Hepatocyte (in vitro differentiated cells): ENCODE measurements at regions not wholly inside any gene's neighbourhood (a gene's known extent, or its start where the extent isn't known, plus 50 kb on each side); places are given as distances from the start of the nearest gene placed in this dataset.

Experiments
- DNase-seq: peaks from one replicate; pipeline ENCODE4 v3.0.0-alpha.2; 2016; ENCODE audit warnings: low spot score
- H2AFZ ChIP-seq: fragments of 200-600 bp; sonication (generic); 2 replicates; pipeline ENCODE4 v1.6.0; 2016; ENCODE audit warnings: antibody characterized with exemption, mild to moderate bottlenecking
- H3K27ac ChIP-seq: fragments of 200-600 bp; sonication (generic); 2 replicates; pipeline ENCODE4 v1.5.1; 2016; ENCODE audit warnings: mild to moderate bottlenecking
- H3K27me3 ChIP-seq: fragments of 200-600 bp; sonication (generic); 2 replicates; pipeline ENCODE4 v1.6.1; 2016
- H3K36me3 ChIP-seq: fragments of 200-600 bp; sonication (generic); replicated peaks from 2 replicates; pipeline ENCODE4 v1.5.1; 2016; ENCODE audit warnings: low read depth; ENCODE audit not compliant: insufficient read depth
- H3K4me1 ChIP-seq: fragments of 200-600 bp; sonication (generic); 2 replicates; pipeline ENCODE4 v1.5.1; 2016; ENCODE audit warnings: mild to moderate bottlenecking, moderate library complexity; ENCODE audit not compliant: insufficient read depth
- H3K4me2 ChIP-seq: fragments of 200-600 bp; sonication (generic); 2 replicates; pipeline ENCODE4 v1.6.0; 2016
- H3K4me3 ChIP-seq: fragments of 200-600 bp; sonication (generic); 2 replicates; pipeline ENCODE4 v1.5.1; 2016; ENCODE audit warnings: mild to moderate bottlenecking
- H3K79me2 ChIP-seq: fragments of 200-600 bp; sonication (generic); 2 replicates; pipeline ENCODE4 v1.6.0; 2017; ENCODE audit warnings: mild to moderate bottlenecking
- H3K9me2 ChIP-seq: fragments of 200-600 bp; sonication (generic); replicated peaks from 2 replicates; pipeline ENCODE4 v1.6.0; 2017; ENCODE audit warnings: mild to moderate bottlenecking; ENCODE audit not compliant: insufficient read depth
- H3K9me3 ChIP-seq: fragments of 200-600 bp; sonication (generic); 2 replicates; pipeline ENCODE4 v1.5.1; 2016; ENCODE audit warnings: low read depth, mild to moderate bottlenecking
- H4K20me1 ChIP-seq: fragments of 200-600 bp; sonication (generic); 2 replicates; pipeline ENCODE4 v1.6.0; 2016; ENCODE audit warnings: mild to moderate bottlenecking; ENCODE audit not compliant: insufficient read depth, poor library complexity, severe bottlenecking
- EZH2 ChIP-seq: fragments of 200-600 bp; sonication (generic); IDR thresholded peaks from 2 replicates; pipeline ENCODE4 v1.6.1; 2016; ENCODE audit warnings: antibody characterized with exemption, mild to moderate bottlenecking, borderline replicate concordance
- EZH2phosphoT487 ChIP-seq: fragments of 200-600 bp; sonication (generic); IDR thresholded peaks from one replicate; pipeline ENCODE4 v1.6.1; 2018; ENCODE audit warnings: antibody characterized with exemption, mild to moderate bottlenecking, low read depth, moderate library complexity; ENCODE audit not compliant: unreplicated experiment, severe bottlenecking
- WGBS: methylation state at CpG from one replicate; pipeline ENCODE4 v1.1.6; 2016; ENCODE audit warnings: low lambda C conversion rate; ENCODE audit errors: missing lambda C conversion rate; 5-methylcytosine and 5-hydroxymethylcytosine counted together
- TF ChIP-seq, protein P1 (sequence below): fragments of 200-600 bp; sonication (generic); IDR thresholded peaks from 2 replicates; pipeline ENCODE4 v1.5.1; 2016; ENCODE audit warnings: antibody characterized with exemption, mild to moderate bottlenecking; ENCODE audit not compliant: poor library complexity

DNA sequence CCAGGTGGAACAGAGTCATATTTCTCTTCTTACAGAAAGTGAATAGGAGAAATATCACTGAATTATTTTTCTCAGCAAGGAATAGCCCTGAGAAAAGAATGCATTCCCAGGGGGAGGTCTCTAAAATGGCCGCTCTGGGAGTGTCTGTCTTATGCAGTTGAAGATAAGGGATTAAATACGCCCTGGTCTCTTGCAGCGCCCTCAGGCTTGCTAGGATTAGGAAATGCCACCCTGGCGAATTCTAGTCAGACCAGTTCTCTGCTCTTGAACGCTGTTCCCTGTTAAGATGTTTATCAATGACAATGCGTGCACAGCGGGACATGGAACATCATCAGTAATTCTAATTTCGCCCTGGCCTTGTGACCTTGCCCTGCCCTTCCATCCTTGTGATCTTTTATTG lies 949.0 kb upstream of the SEMA6D start:
- Histone ChIP-seq H2AFZ (no peak overlapping the region), H3K36me3 (no peaks in the 10 kb centered on the region), H3K4me2 (no peak overlapping the region), H3K4me1 (no peaks in the 10 kb centered on the region), H3K27me3 (no peaks in the 10 kb centered on the region), H3K9me3 (no peaks in the 10 kb centered on the region), H3K27ac (no peak overlapping the region), H3K9me2 (no peaks in the 10 kb centered on the region), H4K20me1 (no peaks in the 10 kb centered on the region), H3K79me2 (no peaks in the 10 kb centered on the region), H3K4me3 (no peak overlapping the region)
- WGBS, result 92% methylated on average over 8 of the region's 8 CpGs
- no peak for DNase-seq
- TF ChIP-seq EZH2 (no peak), EZH2phosphoT487 (no peak)
- TF ChIP-seq, protein P1, sequence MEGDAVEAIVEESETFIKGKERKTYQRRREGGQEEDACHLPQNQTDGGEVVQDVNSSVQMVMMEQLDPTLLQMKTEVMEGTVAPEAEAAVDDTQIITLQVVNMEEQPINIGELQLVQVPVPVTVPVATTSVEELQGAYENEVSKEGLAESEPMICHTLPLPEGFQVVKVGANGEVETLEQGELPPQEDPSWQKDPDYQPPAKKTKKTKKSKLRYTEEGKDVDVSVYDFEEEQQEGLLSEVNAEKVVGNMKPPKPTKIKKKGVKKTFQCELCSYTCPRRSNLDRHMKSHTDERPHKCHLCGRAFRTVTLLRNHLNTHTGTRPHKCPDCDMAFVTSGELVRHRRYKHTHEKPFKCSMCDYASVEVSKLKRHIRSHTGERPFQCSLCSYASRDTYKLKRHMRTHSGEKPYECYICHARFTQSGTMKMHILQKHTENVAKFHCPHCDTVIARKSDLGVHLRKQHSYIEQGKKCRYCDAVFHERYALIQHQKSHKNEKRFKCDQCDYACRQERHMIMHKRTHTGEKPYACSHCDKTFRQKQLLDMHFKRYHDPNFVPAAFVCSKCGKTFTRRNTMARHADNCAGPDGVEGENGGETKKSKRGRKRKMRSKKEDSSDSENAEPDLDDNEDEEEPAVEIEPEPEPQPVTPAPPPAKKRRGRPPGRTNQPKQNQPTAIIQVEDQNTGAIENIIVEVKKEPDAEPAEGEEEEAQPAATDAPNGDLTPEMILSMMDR, result no peak

- no peaks in the 10 kb centered on the region for H4K20me1 ChIP-seq
- no peak for DNase-seq
- no peaks in the 10 kb centered on the region for H3K9me2 ChIP-seq
- H3K4me2 ChIP-seq, result no peak overlapping the region
- no peaks in the 10 kb centered on the region for H3K36me3 ChIP-seq
- no peak overlapping the region for H2AFZ ChIP-seq
- no peaks in the 10 kb centered on the region for H3K9me3 ChIP-seq
- no peaks in the 10 kb centered on the region for H3K4me1 ChIP-seq
- WGBS, result 93% methylated on average over 9 of the region's 9 CpGs
- H3K27ac ChIP-seq, result no peak overlapping the region
- TF ChIP-seq, protein P1, result no peak
- no peak for TF ChIP-seq EZH2
- TF ChIP-seq EZH2phosphoT487, result no peak
- no peak overlapping the region for H3K4me3 ChIP-seq
- no peaks in the 10 kb centered on the region for H3K27me3 ChIP-seq
- no peaks in the 10 kb centered on the region for H3K79me2 ChIP-seq
Observed at GRCh38 chr15:46773016-46773415, 944.3 kb upstream of the SEMA6D start.

DNA sequence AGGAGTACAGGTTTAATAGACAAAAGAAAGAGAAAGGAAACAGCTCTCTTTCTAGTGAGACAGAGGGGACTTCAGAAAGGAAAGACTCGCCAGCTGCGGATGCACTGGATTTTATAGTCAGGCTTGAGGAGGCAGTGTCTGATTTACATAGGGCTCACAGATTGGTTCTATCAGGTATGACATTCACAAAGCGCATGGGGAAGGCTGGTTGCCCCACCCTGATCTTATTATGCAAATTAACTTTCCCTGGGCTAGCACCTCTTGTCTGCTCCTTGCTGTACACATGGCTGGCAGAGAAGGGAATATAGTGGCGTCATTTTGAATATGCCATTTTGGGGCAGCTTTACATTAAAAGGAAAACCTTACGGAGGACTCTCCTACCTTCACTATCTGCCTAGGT lies 938.4 kb upstream of the SEMA6D start:
- Histone ChIP-seq H2AFZ (no peak overlapping the region), H3K9me2 (no peaks in the 10 kb centered on the region), H3K4me2 (no peak overlapping the region), H3K36me3 (no peaks in the 10 kb centered on the region), H3K4me3 (no peak overlapping the region), H3K9me3 (no peaks in the 10 kb centered on the region), H3K79me2 (no peaks in the 10 kb centered on the region), H4K20me1 (no peaks in the 10 kb centered on the region), H3K27ac (no peak overlapping the region), H3K27me3 (no peaks in the 10 kb centered on the region), H3K4me1 (no peaks in the 10 kb centered on the region)
- 96% methylated on average over 5 of the region's 5 CpGs for WGBS
- TF ChIP-seq, protein P1, result no peak
- TF ChIP-seq EZH2phosphoT487 (no peak), EZH2 (no peak)
- DNase-seq, result no peak
